ENCODE measurements at regions not wholly inside any gene's neighbourhood (a gene's known extent, or its start where the extent isn't known, plus 50 kb on each side); places are given as distances from the start of the nearest gene placed in this dataset.

DNA sequence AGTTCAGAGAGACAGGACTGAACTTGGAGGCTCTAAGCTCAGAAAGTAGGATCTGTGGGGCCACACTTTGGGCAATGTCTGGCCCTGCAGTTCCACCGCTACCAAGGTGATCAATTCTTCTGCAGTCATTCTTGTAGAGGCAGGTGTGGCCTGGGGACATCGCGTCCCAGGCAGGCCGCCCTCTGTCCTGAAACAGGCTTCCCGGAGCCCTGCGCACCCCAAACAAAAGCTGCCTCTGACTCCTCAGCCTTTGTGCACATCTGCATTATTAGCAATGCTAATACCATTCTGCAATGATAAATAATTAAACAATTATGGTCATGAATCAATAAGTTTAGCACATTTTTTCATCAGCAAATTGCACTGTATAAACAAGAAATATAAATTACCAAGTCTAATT, 160.2 kb downstream of the URI1 start:
- Histone ChIP-seq H3K9me3 (ENCODE audit: severe bottlenecking) (peaks cover 3% of the 10 kb centered on the region), H3K4me3 (ENCODE audit: low read depth, low read length) (no peak overlapping the region), H3K27me3 (ENCODE audit: insufficient read depth, low read depth, severe bottlenecking) (no peaks in the 10 kb centered on the region), H3K36me3 (no peaks in the 10 kb centered on the region), H3K27ac (no peak overlapping the region)
- no peak for DNase-seq
- TF ChIP-seq, protein P1, sequence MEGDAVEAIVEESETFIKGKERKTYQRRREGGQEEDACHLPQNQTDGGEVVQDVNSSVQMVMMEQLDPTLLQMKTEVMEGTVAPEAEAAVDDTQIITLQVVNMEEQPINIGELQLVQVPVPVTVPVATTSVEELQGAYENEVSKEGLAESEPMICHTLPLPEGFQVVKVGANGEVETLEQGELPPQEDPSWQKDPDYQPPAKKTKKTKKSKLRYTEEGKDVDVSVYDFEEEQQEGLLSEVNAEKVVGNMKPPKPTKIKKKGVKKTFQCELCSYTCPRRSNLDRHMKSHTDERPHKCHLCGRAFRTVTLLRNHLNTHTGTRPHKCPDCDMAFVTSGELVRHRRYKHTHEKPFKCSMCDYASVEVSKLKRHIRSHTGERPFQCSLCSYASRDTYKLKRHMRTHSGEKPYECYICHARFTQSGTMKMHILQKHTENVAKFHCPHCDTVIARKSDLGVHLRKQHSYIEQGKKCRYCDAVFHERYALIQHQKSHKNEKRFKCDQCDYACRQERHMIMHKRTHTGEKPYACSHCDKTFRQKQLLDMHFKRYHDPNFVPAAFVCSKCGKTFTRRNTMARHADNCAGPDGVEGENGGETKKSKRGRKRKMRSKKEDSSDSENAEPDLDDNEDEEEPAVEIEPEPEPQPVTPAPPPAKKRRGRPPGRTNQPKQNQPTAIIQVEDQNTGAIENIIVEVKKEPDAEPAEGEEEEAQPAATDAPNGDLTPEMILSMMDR (IDR thresholded peaks at IDR 0.05; ENCODE audit: low read depth, low read length) = no peak

DNA sequence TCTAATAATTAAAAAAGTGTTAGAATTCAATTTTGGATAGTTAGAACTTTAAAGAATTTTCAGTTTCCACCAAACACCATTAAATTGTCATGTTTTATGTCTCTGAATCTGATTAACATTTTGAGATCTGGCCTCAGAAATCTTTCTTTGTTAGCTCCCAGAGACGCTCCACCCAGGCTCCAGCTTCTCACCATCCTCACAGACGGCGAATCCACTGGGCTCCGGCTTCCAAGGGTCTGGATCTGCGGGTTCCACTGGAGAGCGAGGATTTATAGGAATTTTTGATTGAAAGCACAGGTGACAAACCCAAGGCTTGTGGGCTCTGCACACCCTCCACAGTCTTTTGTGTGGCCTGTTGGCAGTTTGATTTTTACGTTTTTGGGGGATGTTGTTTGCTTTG, 160.6 kb downstream of the URI1 start:
- no peaks in the 10 kb centered on the region for H3K36me3 ChIP-seq
- H3K27ac ChIP-seq = no peak overlapping the region
- H3K9me3 ChIP-seq (ENCODE audit: severe bottlenecking) = peaks cover 3% of the 10 kb centered on the region
- DNase-seq = no peak
- TF ChIP-seq, protein P1 (IDR thresholded peaks at IDR 0.05; ENCODE audit: low read depth, low read length) = no peak
- H3K27me3 ChIP-seq (ENCODE audit: insufficient read depth, low read depth, severe bottlenecking) = no peaks in the 10 kb centered on the region
- no peak overlapping the region for H3K4me3 ChIP-seq (ENCODE audit: low read depth, low read length)

DNA sequence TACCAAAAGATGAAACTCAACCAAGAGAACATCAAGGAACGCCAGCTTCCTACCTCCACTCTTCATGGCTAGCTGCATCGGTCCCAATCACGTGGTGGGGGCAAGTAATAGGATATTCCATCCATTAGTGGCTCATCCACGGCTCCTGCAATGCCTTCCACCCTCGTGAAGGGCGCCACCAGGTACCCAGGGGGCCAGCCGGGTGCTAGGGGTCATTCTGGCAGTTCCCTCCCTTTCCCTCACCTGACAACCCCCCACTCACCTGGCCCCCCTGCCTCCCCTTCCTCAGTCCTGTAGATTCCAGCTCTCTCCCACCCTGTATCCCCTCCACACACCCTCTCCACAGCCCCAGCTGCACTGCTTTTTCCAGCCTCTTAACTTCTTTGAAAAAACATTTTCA, 161.9 kb downstream of the URI1 start:
- H3K9me3 ChIP-seq (ENCODE audit: severe bottlenecking) = peaks cover 3% of the 10 kb centered on the region
- no peaks in the 10 kb centered on the region for H3K36me3 ChIP-seq
- no peaks in the 10 kb centered on the region for H3K27me3 ChIP-seq (ENCODE audit: insufficient read depth, low read depth, severe bottlenecking)
- no peak overlapping the region for H3K4me3 ChIP-seq (ENCODE audit: low read depth, low read length)
- no peak for DNase-seq
- no peak overlapping the region for H3K27ac ChIP-seq
- TF ChIP-seq, protein P1 (IDR thresholded peaks at IDR 0.05; ENCODE audit: low read depth, low read length) = no peak

DNA sequence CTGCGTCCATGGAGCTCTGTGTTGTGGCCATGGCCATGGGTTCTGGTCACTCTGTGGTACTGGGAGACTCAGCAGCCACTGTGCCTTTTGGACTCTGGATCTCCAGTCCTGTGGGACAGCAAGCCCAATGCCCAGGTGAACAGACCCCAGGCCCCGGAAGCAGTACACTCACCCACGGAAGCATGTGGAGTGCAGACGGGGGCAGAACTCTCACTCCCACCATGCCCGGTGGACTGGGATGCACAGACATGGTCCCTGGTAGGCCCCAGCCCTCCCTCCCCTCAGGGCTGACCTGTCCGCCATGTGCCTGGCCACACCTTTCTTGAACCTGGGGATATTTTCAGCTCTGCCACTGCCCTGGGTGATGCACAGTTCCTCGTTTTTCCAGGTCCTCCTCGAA, 163.3 kb downstream of the URI1 start:
- no peaks in the 10 kb centered on the region for H3K36me3 ChIP-seq
- TF ChIP-seq, protein P1 (IDR thresholded peaks at IDR 0.05; ENCODE audit: low read depth, low read length) = no peak
- no peaks in the 10 kb centered on the region for H3K27me3 ChIP-seq (ENCODE audit: insufficient read depth, low read depth, severe bottlenecking)
- no peak for DNase-seq
- H3K27ac ChIP-seq = no peak overlapping the region
- no peak overlapping the region for H3K4me3 ChIP-seq (ENCODE audit: low read depth, low read length)
- H3K9me3 ChIP-seq (ENCODE audit: severe bottlenecking) = peaks cover 3% of the 10 kb centered on the region

DNA sequence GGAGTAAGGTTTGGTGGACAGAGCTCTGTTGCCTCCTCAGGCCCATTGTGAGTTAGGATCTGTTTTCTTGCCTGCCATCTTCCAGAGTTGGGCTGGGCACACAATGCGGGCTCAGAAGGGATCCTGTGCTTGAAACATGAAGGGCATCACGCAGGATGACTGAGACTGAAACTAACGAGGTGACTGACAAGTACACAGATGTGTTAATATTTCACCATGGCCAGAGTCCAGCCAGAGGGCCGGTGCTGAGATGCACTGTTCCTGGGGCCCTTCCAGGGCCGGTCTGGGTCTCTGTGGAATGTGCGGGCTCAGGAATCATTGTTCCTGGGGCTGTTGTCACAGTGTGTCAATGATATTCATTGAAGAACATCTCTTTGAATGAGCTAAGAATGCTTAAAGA, 163.7 kb downstream of the URI1 start:
- DNase-seq = no peak
- TF ChIP-seq, protein P1 (IDR thresholded peaks at IDR 0.05; ENCODE audit: low read depth, low read length) = no peak
- H3K36me3 ChIP-seq = no peaks in the 10 kb centered on the region
- H3K9me3 ChIP-seq (ENCODE audit: severe bottlenecking) = peaks cover 3% of the 10 kb centered on the region
- no peak overlapping the region for H3K27ac ChIP-seq
- no peaks in the 10 kb centered on the region for H3K27me3 ChIP-seq (ENCODE audit: insufficient read depth, low read depth, severe bottlenecking)
- H3K4me3 ChIP-seq (ENCODE audit: low read depth, low read length) = no peak overlapping the region

DNA sequence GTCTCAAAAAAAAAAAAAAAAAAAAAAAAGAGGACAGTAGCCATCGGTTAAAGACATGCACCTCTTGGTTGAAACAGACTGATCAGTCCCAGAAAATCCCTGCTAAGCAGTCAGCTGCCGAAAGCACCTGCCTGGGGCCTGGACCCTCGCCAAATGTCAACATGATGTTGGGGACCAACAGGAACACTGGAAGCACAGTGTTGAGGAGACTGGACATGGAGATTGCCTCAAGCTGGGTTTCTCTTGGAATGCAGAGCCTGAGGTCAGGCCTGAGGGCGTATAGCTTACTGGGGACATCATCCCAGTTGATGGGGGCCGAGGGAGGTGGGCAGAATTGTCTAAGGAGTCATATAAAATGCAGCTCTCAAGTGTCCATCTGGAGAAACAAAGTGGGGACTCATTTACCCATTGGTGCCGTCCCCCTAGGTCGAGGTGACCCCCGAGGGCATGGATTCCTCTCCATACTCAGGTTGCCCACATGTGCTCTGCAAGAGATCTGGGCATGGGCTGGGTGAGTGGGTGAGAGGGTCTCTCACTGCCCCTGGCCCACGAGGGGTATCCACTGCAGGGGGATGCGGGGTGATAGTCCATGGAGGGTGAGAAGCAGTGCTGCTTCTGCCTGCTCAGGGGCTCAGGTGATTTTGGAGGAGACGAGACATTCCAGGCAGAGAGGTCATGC, 164.5 kb downstream of the URI1 start:
- H3K36me3 ChIP-seq = no peaks in the 10 kb centered on the region
- TF ChIP-seq, protein P1 (IDR thresholded peaks at IDR 0.05; ENCODE audit: low read depth, low read length) = no peak
- H3K27me3 ChIP-seq (ENCODE audit: insufficient read depth, low read depth, severe bottlenecking) = no peaks in the 10 kb centered on the region
- no peak overlapping the region for H3K4me3 ChIP-seq (ENCODE audit: low read depth, low read length)
- peaks cover 1% of the 10 kb centered on the region for H3K9me3 ChIP-seq (ENCODE audit: severe bottlenecking)
- no peak for DNase-seq
- no peak overlapping the region for H3K27ac ChIP-seq

Measured in WERI-Rb-1 (cell line).